Liver (tissue), 8 donors: ENCODE measurements at regions not wholly inside any gene's neighbourhood (a gene's known extent, or its start where the extent isn't known, plus 50 kb on each side); places are given as distances from the start of the nearest gene placed in this dataset.

Experiments used
- DNase-seq: peaks from one replicate; pipeline ENCODE4 v3.0.0-alpha.2; 2017; ENCODE audit warnings: low spot score
- H3K27ac ChIP-seq, 2 donors: one replicate each; pipeline ENCODE4 v1.7.0; 2013; ENCODE audit warnings: inconsistent platforms in 2 of 2, low read length in 2 of 2, control low read depth in 1 of 2, low read depth in 1 of 2, mild to moderate bottlenecking in 1 of 2
- H3K27me3 ChIP-seq, 4 donors: one replicate each; pipeline versions ENCODE4 v1.6.1 to v1.7.0; 2013; ENCODE audit warnings: low read length in 3 of 4, inconsistent platforms in 1 of 4, mild to moderate bottlenecking in 1 of 4, moderate library complexity in 1 of 4; ENCODE audit not compliant: control insufficient read depth in 4 of 4, insufficient read depth in 4 of 4
- H3K36me3 ChIP-seq, 4 donors: one replicate each; pipeline versions ENCODE4 v1.6.1 to v1.7.0; 2013; ENCODE audit warnings: low read length in 3 of 4, mild to moderate bottlenecking in 3 of 4, low read depth in 1 of 4, moderate library complexity in 1 of 4; ENCODE audit not compliant: control insufficient read depth in 4 of 4, insufficient read depth in 3 of 4
- H3K4me1 ChIP-seq, 4 donors: one replicate each; pipeline versions ENCODE4 v1.6.1 to v1.7.0; 2013; ENCODE audit warnings: low read length in 3 of 4, mild to moderate bottlenecking in 3 of 4, moderate library complexity in 1 of 4; ENCODE audit not compliant: control insufficient read depth in 4 of 4, insufficient read depth in 4 of 4
- H3K4me3 ChIP-seq, 3 donors: one replicate each; pipeline versions ENCODE4 v1.6.1 to v1.7.0; 2013; ENCODE audit warnings: low read length in 3 of 3, control low read depth in 1 of 3, low read depth in 1 of 3, mild to moderate bottlenecking in 1 of 3
- H3K9ac ChIP-seq, 2 donors: one replicate each; pipeline ENCODE4 v1.7.0; 2013; ENCODE audit warnings: low read length in 2 of 2, mild to moderate bottlenecking in 2 of 2, moderate library complexity in 2 of 2, control low read depth in 1 of 2, low read depth in 1 of 2
- H3K9me3 ChIP-seq, 4 donors: one replicate each; pipeline versions ENCODE4 v1.6.1 to v1.7.0; 2013; ENCODE audit warnings: low read length in 3 of 4; ENCODE audit not compliant: control insufficient read depth in 4 of 4
- CTCF ChIP-seq: fragments of 150-350 bp; IDR thresholded peaks from 2 replicates; pipeline ENCODE4 v1.5.1; 2017; ENCODE audit warnings: improper control_type of control experiment, low read depth, low read length; ENCODE audit not compliant: missing input control
- EGR1 ChIP-seq, 2 donors: IDR thresholded peaks; 2 replicates each; pipeline ENCODE4 v1.6.1; 2016 to 2018; ENCODE audit warnings: antibody characterized with exemption in 2 of 2, low read depth in 2 of 2
- FOXA1 ChIP-seq: IDR thresholded peaks from 2 replicates; pipeline ENCODE4 v1.6.1; 2016; ENCODE audit warnings: antibody characterized with exemption
- FOXA2 ChIP-seq: IDR thresholded peaks from 2 replicates; pipeline ENCODE4 v1.6.1; 2016; ENCODE audit warnings: antibody characterized with exemption
- HNF4A ChIP-seq, 2 donors: conservative IDR thresholded peaks; 2 replicates each; pipeline ENCODE4 v1.6.1; 2016; ENCODE audit warnings: antibody characterized with exemption in 2 of 2, mild to moderate bottlenecking in 2 of 2
- HNF4G ChIP-seq: IDR thresholded peaks from 2 replicates; pipeline ENCODE4 v1.6.1; 2016; ENCODE audit warnings: antibody characterized with exemption
- JUND ChIP-seq, 2 donors: IDR thresholded peaks; 2 replicates each; pipeline ENCODE4 v1.6.1; 2016; ENCODE audit warnings: antibody characterized with exemption in 2 of 2
- NR2F2 ChIP-seq: IDR thresholded peaks from 2 replicates; pipeline ENCODE4 v1.6.1; 2016; ENCODE audit warnings: antibody characterized with exemption
- RAD21 ChIP-seq, 2 donors: IDR thresholded peaks; 2 replicates each; pipeline ENCODE4 v1.6.1; 2016; ENCODE audit warnings: antibody characterized with exemption in 2 of 2, mild to moderate bottlenecking in 2 of 2
- REST ChIP-seq: IDR thresholded peaks from 2 replicates; pipeline ENCODE4 v1.6.1; 2016; ENCODE audit warnings: antibody characterized with exemption, mild to moderate bottlenecking
- RXRA ChIP-seq, 2 donors: IDR thresholded peaks; 2 replicates each; pipeline ENCODE4 v1.6.1; 2017 to 2018; ENCODE audit warnings: antibody characterized with exemption in 2 of 2, mild to moderate bottlenecking in 1 of 2
- TAF1 ChIP-seq: conservative IDR thresholded peaks from 2 replicates; pipeline ENCODE4 v1.6.1; 2016; ENCODE audit warnings: antibody characterized with exemption, mild to moderate bottlenecking
- YY1 ChIP-seq: IDR thresholded peaks from 2 replicates; pipeline ENCODE4 v1.6.1; 2016; ENCODE audit warnings: antibody characterized with exemption, mild to moderate bottlenecking
- ZBTB33 ChIP-seq: IDR thresholded peaks from 2 replicates; pipeline ENCODE4 v1.6.1; 2016; ENCODE audit warnings: antibody characterized with exemption
- WGBS: extraction: QIAGEN DNeasy Blood & Tissue Kit; methylation state at CpG from one replicate; pipeline ENCODE4 v1.1.7; 2013; 5-methylcytosine and 5-hydroxymethylcytosine counted together
- TF ChIP-seq, protein P1 (sequence below): IDR thresholded peaks from 2 replicates; pipeline ENCODE4 v1.6.1; 2016; ENCODE audit warnings: antibody characterized with exemption
- TF ChIP-seq, protein P2 (sequence below): IDR thresholded peaks from 2 replicates; pipeline ENCODE4 v1.6.1; 2016; ENCODE audit warnings: antibody characterized with exemption
- donor health status: healthy.
- donor health status: healthy.
- donor health status: healthy.
- donor health status: healthy.
- donor health status: healthy.

- Histone ChIP-seq H3K4me1 (no peaks in the 10 kb centered on the region), H3K27ac (no peak overlapping the region), H3K36me3 (no peaks in the 10 kb centered on the region), H3K4me3 (no peak overlapping the region), H3K27me3 (peaks cover 0 to 4% (median 2%) of the 10 kb centered on the region in 4 donors), H3K9ac (no peak overlapping the region), H3K9me3 (no peaks in the 10 kb centered on the region)
- 85% methylated on average over 2 of the region's 2 CpGs for WGBS
- TF ChIP-seq CTCF, result no peak
- TF ChIP-seq ZBTB33, result no peak
- TF ChIP-seq TAF1, result no peak
- no peak for TF ChIP-seq NR2F2
- TF ChIP-seq RAD21 (IDR thresholded peaks at IDR 0.05), result no peak
- TF ChIP-seq YY1, result no peak
- TF ChIP-seq FOXA2, result no peak
- TF ChIP-seq EGR1 (IDR thresholded peaks at IDR 0.05; ENCODE audit: low read depth in 2 of 2), result no peak
- no peak for TF ChIP-seq FOXA1
- TF ChIP-seq HNF4A (conservative IDR thresholded peaks at IDR 0.05), result no peak
- TF ChIP-seq HNF4G, result no peak
- TF ChIP-seq REST, result no peak
- TF ChIP-seq, protein P1, sequence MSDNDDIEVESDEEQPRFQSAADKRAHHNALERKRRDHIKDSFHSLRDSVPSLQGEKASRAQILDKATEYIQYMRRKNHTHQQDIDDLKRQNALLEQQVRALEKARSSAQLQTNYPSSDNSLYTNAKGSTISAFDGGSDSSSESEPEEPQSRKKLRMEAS, result no peak
- TF ChIP-seq, protein P2, sequence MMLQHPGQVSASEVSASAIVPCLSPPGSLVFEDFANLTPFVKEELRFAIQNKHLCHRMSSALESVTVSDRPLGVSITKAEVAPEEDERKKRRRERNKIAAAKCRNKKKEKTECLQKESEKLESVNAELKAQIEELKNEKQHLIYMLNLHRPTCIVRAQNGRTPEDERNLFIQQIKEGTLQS, result no peak
- TF ChIP-seq RXRA (IDR thresholded peaks at IDR 0.05), result no peak
- DNase-seq, result no peak
These were observed 436.2 kb downstream of the BCL11B start for GRCh38 chr14:98835825-98836100.

GRCh38 chr14:98840091-98840490, 431.9 kb downstream of the BCL11B start:
- no peak overlapping the region for H3K9ac ChIP-seq
- DNase-seq, result no peak
- no peaks in the 10 kb centered on the region for H3K9me3 ChIP-seq
- no peak overlapping the region for H3K4me3 ChIP-seq
- H3K4me1 ChIP-seq, result no peaks in the 10 kb centered on the region
- WGBS, result 50% methylated on average over 4 of the region's 4 CpGs
- TF ChIP-seq, protein P1, result no peak
- TF ChIP-seq JUND (IDR thresholded peaks at IDR 0.05) (no peak), CTCF (no peak), TAF1 (no peak), RXRA (IDR thresholded peaks at IDR 0.05) (no peak), EGR1 (IDR thresholded peaks at IDR 0.05; ENCODE audit: low read depth in 2 of 2) (no peak), RAD21 (IDR thresholded peaks at IDR 0.05) (no peak)
- no peak overlapping the region for H3K27ac ChIP-seq
- H3K27me3 ChIP-seq, result peaks cover 0 to 4% (median 2%) of the 10 kb centered on the region in 4 donors
- no peaks in the 10 kb centered on the region for H3K36me3 ChIP-seq
